T-helper 2 cell treated with Interferon-gamma antibody and Interleukin-4, amounts not matched to agents 5 μg/mL and 100 μg/mL, for 36 hours (primary cell): ENCODE measurements at regions not wholly inside any gene's neighbourhood (a gene's known extent, or its start where the extent isn't known, plus 50 kb on each side); places are given as distances from the start of the nearest gene placed in this dataset.
"Not testable (repeated sequence)": the region's sequence is repeated elsewhere in the genome, so short reads cannot be mapped to it uniquely, and the experiment has no call there.

ENCODE experiments used
- DNase-seq: peaks from one replicate; pipeline ENCODE4 v3.0.0; 2021; ENCODE audit warnings: low spot score
- H3K27ac Mint-ChIP-seq: one replicate; pipeline ENCODE4 v1.8.0; 2021; ENCODE audit warnings: mild to moderate bottlenecking, mixed read lengths
- H3K27me3 Mint-ChIP-seq: one replicate; pipeline ENCODE4 v1.8.0; 2021; ENCODE audit warnings: low read depth, mixed read lengths
- H3K36me3 Mint-ChIP-seq: one replicate; pipeline ENCODE4 v1.8.0; 2021; ENCODE audit warnings: low read depth, mixed read lengths
- H3K4me1 Mint-ChIP-seq: one replicate; pipeline ENCODE4 v1.8.0; 2021; ENCODE audit warnings: low read depth, mixed read lengths
- H3K4me3 Mint-ChIP-seq: one replicate; pipeline ENCODE4 v1.8.0; 2022; ENCODE audit warnings: mild to moderate bottlenecking, moderate library complexity, mixed read lengths
- H3K9me3 Mint-ChIP-seq: one replicate; pipeline ENCODE4 v1.8.0; 2021; ENCODE audit warnings: mixed read lengths

DNA sequence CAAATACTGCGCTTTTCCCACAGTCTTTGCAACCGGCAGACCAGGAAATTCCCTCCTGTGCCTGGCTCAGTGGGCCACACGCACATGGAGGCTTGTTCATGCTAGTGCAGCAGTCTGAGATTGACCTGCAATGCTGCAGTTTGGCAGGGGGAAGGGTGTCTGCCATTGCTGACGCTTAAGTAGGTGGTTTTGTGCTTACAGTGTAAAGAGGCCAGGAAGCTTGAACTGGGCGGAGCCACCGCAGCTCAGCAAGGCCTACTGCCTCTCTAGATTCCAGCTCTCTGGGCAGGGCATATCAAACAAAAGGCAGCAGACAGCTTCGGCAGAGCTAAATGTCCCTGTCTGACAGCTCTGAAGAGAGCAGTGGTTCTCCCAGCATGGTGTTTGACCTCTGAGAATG is 390.5 kb upstream of the TECRL start:
- peaks cover 12% of the 10 kb centered on the region for H3K9me3 Mint-ChIP-seq
- H3K36me3 Mint-ChIP-seq: no peaks in the 10 kb centered on the region
- no peaks in the 10 kb centered on the region for H3K27me3 Mint-ChIP-seq
- DNase-seq: no peak
- no peak overlapping the region for H3K4me3 Mint-ChIP-seq
- no peak overlapping the region for H3K27ac Mint-ChIP-seq
- H3K4me1 Mint-ChIP-seq: no peaks in the 10 kb centered on the region

DNA sequence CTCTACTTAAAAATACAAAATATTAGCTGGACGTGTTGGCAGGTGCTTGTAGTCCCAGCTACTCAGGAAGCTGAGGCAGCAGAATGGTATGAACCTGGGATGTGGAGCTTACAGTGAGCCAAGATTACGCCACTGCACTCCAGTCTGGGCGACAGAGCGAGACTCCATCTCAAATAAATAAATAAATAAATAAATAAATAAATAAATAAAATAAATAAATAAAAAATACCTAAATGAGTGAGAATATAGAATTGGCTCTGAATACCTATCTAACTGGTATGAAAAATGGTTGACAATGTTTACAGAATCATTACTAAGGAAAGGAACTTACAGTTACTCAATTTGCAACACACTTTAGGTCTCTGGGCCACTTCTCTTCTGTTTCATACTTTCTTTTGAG is 389.6 kb upstream of the TECRL start:
- H3K27me3 Mint-ChIP-seq, H3K27ac Mint-ChIP-seq, DNase-seq, H3K4me3 Mint-ChIP-seq, H3K36me3 Mint-ChIP-seq, H3K9me3 Mint-ChIP-seq, H3K4me1 Mint-ChIP-seq: not testable (repeated sequence)

DNA sequence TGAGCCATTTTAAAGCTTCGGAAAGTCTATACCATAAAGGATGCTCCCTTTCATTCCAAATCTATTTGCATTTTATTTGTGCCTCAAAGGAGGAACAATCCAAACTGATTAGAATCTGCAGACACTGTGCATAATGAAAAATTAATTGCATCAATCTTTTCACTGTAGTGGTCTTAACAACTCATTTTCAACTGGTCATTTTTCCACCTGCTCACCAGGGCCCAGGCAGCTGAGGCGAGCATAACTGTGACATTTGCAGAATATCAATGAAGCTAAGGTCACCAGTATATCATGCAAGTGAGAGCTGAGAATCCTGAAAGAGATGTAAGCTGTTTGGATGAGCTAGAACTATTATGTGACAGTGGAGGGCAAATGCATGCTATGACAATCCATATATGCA is 387.3 kb upstream of the TECRL start:
- Mint-ChIP-seq H3K4me3 (no peak overlapping the region), H3K27ac (no peak overlapping the region), H3K4me1 (no peaks in the 10 kb centered on the region), H3K27me3 (no peaks in the 10 kb centered on the region), H3K36me3 (no peaks in the 10 kb centered on the region), H3K9me3 (no peaks in the 10 kb centered on the region)
- DNase-seq: no peak

DNA sequence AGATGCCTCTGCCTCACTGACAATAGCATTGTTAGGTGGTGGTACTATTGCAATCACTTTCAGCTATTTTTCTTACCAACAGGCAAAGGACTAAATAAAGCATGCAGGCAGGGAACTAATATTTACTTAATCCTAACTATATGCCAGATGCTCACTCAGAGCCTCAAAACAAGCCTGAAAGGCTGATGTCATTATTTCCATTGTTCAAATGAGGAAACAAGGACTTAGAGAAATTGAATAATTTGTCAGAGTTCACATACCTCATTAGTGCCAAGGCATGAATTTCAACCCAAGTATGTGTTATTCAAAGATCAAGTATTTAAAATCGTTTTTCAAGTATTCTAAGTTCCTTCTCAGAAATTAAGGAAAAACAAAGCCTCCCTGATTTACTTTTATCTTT is 374.9 kb upstream of the TECRL start:
- no peaks in the 10 kb centered on the region for H3K4me1 Mint-ChIP-seq
- H3K36me3 Mint-ChIP-seq: no peaks in the 10 kb centered on the region
- no peak overlapping the region for H3K4me3 Mint-ChIP-seq
- DNase-seq: no peak
- H3K9me3 Mint-ChIP-seq: no peaks in the 10 kb centered on the region
- no peak overlapping the region for H3K27ac Mint-ChIP-seq
- H3K27me3 Mint-ChIP-seq: no peaks in the 10 kb centered on the region

DNA sequence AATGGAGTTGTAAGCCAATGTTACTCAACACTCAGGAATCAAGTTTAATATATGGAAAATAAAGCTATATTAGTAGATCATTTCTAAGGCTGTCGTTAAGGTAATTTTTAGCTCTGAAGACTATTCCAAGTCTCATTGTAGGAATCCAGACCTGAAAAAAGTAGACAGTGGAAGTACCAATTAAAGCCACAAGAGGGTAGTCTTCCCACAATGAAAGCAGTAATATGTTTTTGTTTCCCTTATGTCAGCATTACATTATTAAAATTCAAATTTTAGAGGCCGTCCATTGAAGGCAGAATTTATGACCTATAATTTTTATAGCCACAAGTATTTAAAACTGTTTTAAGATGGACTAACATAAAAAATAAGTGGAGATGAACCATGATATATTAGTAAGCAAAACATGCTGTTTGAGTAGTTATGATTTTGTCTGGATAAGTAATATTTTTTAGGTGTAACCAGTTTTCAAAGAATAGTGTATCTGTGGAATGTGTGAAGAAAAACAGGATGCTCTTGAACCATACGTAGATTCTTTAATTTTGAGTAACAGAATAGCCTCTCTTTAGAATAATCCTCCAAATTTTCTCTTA is 372.6 kb upstream of the TECRL start:
- Mint-ChIP-seq H3K36me3 (no peaks in the 10 kb centered on the region), H3K4me1 (no peaks in the 10 kb centered on the region), H3K27ac (no peak overlapping the region), H3K27me3 (no peaks in the 10 kb centered on the region), H3K9me3 (no peaks in the 10 kb centered on the region), H3K4me3 (no peak overlapping the region)
- no peak for DNase-seq

DNA sequence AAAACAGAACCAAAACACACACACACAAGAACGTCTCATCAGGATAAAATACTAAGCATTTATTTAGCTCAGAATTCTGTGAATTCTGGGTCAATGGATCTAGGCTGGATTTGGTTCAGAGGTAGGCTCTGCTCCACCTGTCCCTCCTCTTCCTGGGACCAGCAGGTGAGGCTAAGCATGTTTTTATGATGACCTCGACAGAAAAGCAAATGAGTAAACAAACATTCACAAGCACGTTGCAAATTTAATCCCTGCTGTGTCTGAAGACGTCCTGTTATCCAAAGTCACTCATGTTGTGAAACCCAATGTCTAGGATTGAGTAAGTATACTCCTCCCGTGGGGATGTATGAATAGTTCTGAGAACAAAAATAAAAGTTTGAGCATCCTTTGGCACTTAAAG is 371.4 kb upstream of the TECRL start:
- Mint-ChIP-seq H3K27me3 (no peaks in the 10 kb centered on the region), H3K27ac (no peak overlapping the region), H3K36me3 (no peaks in the 10 kb centered on the region), H3K4me3 (no peak overlapping the region), H3K9me3 (no peaks in the 10 kb centered on the region), H3K4me1 (no peaks in the 10 kb centered on the region)
- DNase-seq: no peak

DNA sequence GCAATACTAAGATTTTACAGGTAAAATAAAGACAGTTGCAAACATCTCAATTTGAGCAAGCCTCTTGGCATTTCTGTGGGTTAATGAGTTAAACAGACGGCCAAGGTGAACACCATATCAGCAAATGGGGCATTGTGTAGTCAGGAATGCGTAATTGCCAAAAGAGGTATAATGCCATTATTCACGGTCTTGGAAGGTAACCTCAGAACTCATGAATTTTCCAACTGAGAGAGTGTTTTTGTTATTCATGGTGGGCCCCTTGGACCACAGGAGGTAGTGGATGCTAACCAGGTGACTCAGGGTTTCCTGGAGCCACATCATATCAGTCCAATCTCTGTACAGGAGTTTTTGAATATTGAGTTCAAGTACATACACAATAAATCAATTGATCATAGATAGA is 368.0 kb upstream of the TECRL start:
- no peaks in the 10 kb centered on the region for H3K9me3 Mint-ChIP-seq
- no peaks in the 10 kb centered on the region for H3K4me1 Mint-ChIP-seq
- no peak for DNase-seq
- no peak overlapping the region for H3K27ac Mint-ChIP-seq
- no peak overlapping the region for H3K4me3 Mint-ChIP-seq
- H3K36me3 Mint-ChIP-seq: no peaks in the 10 kb centered on the region
- H3K27me3 Mint-ChIP-seq: no peaks in the 10 kb centered on the region

DNA sequence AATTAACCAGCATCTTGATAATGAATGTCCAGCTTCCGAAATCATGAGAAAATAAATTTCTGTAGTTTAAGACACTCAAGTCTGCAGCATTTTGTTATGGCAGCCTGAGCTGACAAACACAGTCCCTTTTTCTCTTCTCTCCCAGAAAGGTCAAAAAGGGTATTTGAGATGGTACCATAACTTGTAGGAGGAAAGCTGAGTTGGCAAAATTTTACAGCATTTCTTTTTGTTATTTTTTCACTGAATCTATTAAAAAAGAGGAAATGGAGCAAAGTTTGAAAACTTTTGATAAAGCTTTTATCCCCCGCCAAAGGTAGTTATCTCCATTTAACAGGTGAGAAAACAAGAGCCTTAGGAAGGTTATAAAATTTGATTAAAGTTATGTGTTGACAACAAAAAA is 367.6 kb upstream of the TECRL start:
- DNase-seq: no peak
- H3K9me3 Mint-ChIP-seq: no peaks in the 10 kb centered on the region
- H3K27me3 Mint-ChIP-seq: no peaks in the 10 kb centered on the region
- H3K4me3 Mint-ChIP-seq: no peak overlapping the region
- H3K36me3 Mint-ChIP-seq: no peaks in the 10 kb centered on the region
- H3K27ac Mint-ChIP-seq: no peak overlapping the region
- H3K4me1 Mint-ChIP-seq: no peaks in the 10 kb centered on the region

DNA sequence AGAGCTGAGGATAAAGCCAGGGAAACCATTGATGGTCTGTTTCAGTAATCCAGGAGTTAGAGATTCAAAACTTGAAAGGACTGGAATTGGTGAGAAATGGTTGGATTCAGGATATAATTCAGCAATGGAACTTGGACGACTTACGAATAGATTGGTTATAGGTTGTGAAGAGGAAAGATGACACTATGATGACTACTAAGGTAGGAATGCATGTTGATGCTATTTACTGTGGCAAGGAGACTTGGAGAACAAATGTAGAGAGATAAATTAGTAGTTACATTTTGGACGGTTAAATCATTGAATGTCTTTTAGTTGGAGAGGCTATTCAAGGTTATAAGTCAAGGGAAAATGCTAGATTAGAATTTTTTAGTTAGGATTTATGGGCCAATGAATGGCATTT is 365.4 kb upstream of the TECRL start:
- no peak for DNase-seq
- no peaks in the 10 kb centered on the region for H3K27me3 Mint-ChIP-seq
- H3K9me3 Mint-ChIP-seq: no peaks in the 10 kb centered on the region
- no peak overlapping the region for H3K4me3 Mint-ChIP-seq
- no peaks in the 10 kb centered on the region for H3K4me1 Mint-ChIP-seq
- H3K36me3 Mint-ChIP-seq: no peaks in the 10 kb centered on the region
- H3K27ac Mint-ChIP-seq: no peak overlapping the region

DNA sequence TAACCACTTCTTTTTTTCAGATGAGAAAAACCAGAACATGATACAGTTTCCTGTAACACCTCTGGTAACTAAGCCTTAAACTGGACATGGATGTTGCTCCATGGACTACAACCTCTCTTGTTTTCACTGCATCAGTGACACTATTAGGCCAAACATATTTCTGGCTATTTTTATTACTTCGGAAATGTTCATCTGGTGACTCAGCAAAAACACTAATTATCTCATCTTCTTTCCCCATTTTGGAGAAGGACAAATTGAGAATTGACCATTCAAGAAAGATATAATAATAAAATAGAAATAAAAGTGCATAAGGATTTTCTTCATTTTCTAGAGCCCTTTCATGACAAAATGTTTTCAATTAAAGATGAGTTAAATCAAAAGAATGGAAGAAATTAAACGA is 361.9 kb upstream of the TECRL start:
- DNase-seq: no peak
- H3K4me1 Mint-ChIP-seq: no peaks in the 10 kb centered on the region
- H3K27ac Mint-ChIP-seq: no peak overlapping the region
- H3K4me3 Mint-ChIP-seq: no peak overlapping the region
- H3K27me3 Mint-ChIP-seq: no peaks in the 10 kb centered on the region
- no peaks in the 10 kb centered on the region for H3K36me3 Mint-ChIP-seq
- peaks cover 9% of the 10 kb centered on the region for H3K9me3 Mint-ChIP-seq

DNA sequence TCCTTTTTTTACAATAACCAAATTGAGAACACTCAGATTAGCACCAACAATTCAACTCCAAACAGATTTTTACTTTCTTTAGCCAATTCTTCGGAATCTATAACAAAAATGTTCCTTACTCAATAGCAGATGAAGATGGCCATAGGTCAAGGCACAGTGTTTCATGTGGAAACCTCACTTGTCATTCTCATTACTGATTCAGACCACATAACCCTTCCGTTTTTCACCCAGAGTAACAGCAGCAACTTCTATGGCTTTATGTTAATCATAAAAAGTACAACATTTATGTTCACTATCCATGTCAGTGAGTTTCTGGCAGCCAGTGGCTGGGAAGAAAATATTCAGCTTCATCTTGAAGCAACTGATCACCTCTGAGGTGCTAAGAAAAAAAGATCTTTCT is 358.3 kb upstream of the TECRL start:
- Mint-ChIP-seq H3K4me1 (no peaks in the 10 kb centered on the region), H3K27me3 (no peaks in the 10 kb centered on the region), H3K4me3 (no peak overlapping the region), H3K27ac (no peak overlapping the region), H3K36me3 (no peaks in the 10 kb centered on the region), H3K9me3 (peaks cover 10% of the 10 kb centered on the region)
- no peak for DNase-seq

DNA sequence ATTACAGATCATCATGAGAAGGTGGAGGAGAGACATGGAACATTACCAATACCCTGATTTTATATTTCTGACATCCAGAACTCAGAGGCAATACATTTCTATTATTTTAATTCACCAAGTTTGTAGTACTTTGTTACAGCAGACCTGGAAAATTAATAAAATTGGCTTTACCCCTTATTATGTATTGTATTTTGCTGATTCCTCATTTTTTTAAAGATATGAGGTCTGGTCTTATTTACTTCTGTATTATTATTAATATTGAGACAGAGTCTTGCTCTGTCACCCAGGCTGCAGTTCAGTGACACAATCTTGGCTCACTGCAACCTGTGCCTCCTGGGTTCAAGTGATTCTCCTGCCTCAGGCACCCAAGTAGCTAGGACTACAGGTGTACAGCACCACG is 357.3 kb upstream of the TECRL start:
- Mint-ChIP-seq H3K27ac (no peak overlapping the region), H3K4me3 (no peak overlapping the region), H3K4me1 (no peaks in the 10 kb centered on the region), H3K36me3 (no peaks in the 10 kb centered on the region), H3K27me3 (no peaks in the 10 kb centered on the region), H3K9me3 (peaks cover 10% of the 10 kb centered on the region)
- no peak for DNase-seq

DNA sequence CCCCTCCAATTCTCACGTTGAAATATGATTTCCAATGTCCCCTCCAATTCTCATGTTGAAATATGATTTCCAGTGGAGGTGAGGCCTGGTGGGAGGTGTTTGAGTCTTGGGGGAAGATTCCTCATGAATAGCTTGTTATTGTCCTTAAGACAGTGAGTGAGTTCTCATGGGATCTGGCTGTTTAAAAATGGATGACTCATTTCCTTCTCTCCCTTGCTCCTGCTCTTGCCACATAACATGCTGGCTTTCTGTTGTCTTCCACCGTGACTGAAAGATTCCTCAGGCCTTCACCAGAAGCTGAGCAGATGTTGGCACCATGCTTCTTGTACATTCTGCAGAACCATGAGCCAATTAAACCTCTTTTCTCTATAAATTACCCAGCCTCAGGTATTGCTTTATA is 346.8 kb upstream of the TECRL start:
- Mint-ChIP-seq H3K4me3 (no peak overlapping the region), H3K27ac (no peak overlapping the region), H3K36me3 (no peaks in the 10 kb centered on the region), H3K4me1 (no peaks in the 10 kb centered on the region), H3K27me3 (no peaks in the 10 kb centered on the region), H3K9me3 (peaks cover 9% of the 10 kb centered on the region)
- no peak for DNase-seq

DNA sequence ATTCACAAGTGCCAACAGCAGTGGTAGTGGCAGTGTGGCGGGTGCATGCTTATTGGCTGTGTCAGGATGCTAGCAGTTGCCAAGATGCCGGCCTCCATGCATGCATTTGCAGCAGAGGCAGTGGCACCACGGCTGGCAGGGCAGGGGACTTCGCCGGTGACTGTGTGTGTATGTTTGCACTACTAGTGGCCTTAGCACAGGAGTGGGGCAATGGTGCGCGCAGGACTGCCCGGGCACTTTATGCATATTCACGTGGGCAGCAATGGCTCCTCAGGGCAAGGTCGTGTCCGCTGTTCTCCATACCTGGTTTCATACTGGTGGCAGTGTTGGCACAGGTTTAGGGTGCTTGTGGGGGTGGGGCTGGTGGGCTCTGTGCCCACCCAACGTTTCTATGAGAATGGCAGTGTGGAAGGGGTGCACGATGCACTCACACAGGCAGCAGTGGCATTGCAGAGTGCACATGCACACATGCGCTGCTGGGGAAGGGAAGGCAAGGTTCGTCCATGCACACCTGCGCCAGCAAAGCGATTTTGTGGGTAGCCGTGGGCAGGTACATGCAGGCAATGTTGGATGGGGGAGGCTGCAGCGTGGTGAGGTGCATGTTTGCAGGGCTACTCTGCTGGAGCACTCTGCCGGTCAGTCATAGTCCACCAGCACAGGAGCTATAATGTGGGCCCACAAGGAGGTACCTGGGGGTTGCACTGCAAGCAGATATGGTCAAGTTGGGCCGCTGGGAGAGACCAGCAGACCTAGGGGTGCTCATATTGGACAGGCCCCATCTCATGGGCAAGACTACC is 338.9 kb upstream of the TECRL start:
- Mint-ChIP-seq H3K4me3 (no peak overlapping the region), H3K4me1 (no peaks in the 10 kb centered on the region)
- no peak for DNase-seq

DNA sequence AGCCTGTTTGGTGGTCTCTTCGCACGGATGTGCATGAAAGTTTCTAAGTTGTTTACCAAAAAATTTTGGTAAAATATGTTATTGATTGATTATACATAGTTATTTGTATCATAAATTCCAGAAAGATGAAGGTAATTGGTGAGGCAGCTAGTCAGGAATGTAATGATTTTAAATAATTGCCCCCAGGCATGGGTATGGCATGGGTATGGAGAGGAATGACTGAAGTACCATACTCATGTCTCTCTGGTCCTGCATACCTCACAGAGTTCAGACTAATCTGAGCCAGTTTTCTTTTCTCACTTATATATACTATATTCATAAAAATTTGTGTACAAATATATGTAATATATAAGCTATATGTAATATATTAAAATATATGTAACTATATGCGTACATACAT is 329.0 kb upstream of the TECRL start:
- no peaks in the 10 kb centered on the region for H3K36me3 Mint-ChIP-seq
- no peaks in the 10 kb centered on the region for H3K27me3 Mint-ChIP-seq
- H3K9me3 Mint-ChIP-seq: peaks cover 4% of the 10 kb centered on the region
- no peak overlapping the region for H3K4me3 Mint-ChIP-seq
- no peak overlapping the region for H3K27ac Mint-ChIP-seq
- DNase-seq: no peak
- no peaks in the 10 kb centered on the region for H3K4me1 Mint-ChIP-seq

More for the DNA sequence above, 338.9 kb upstream of the TECRL start:
- Mint-ChIP-seq H3K36me3 (no peaks in the 10 kb centered on the region), H3K27ac (no peak overlapping the region), H3K9me3 (peaks cover 21% of the 10 kb centered on the region), H3K27me3 (no peaks in the 10 kb centered on the region)
